ENCODE measurements at regions not wholly inside any gene's neighbourhood (a gene's known extent, or its start where the extent isn't known, plus 50 kb on each side); places are given as distances from the start of the nearest gene placed in this dataset.
"Not testable (repeated sequence)": the region's sequence is repeated elsewhere in the genome, so short reads cannot be mapped to it uniquely, and the experiment has no call there.

DNA sequence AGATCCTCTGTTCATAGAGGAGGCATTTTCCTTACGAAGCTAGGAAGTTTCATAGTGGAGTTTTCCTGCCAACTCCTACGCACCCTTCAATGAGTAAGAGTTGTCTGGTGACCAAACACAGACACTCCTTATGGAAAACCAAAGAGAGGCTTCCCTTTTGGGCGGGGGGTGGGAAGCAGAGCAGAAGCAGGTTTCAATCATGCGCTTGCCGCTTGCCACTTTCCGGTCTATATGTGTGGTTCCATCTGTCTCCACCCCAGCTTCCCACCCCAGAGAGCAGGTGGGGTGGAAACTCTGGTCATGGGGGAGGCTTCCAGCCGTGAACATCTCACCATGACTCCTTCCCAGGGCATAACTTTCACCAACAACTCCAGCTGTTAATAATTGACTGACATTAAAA, 68.8 kb upstream of the GRB10 start:
- no peak overlapping the region for H3K27ac Mint-ChIP-seq (ENCODE audit: low read depth, unreplicated experiment)
- no peaks in the 10 kb centered on the region for H3K36me3 Mint-ChIP-seq (ENCODE audit: insufficient read depth, unreplicated experiment)
- intact Hi-C loops (cut with micrococcal nuclease), result no loop called here
- CTCF ChIA-PET, result interaction anchor here (0.6 to 0.9 kb wide), 2 partner anchors 12 to 312 kb away, joined by 3 to 4 read pairs; no protein-coding TSS in a partner anchor
- H3K4me1 Mint-ChIP-seq (ENCODE audit: insufficient read depth, unreplicated experiment), result no peaks in the 10 kb centered on the region
- POLR2A ChIA-PET, result interaction anchor here (0.5 kb wide), 1 partner anchor 295 kb away, joined by 3 read pairs; no protein-coding TSS in a partner anchor
- no TSS peak for BruUV-seq (replicated peaks)
- no peak overlapping the region for H3K4me3 Mint-ChIP-seq (ENCODE audit: unreplicated experiment)
- TF ChIP-seq, protein P1, sequence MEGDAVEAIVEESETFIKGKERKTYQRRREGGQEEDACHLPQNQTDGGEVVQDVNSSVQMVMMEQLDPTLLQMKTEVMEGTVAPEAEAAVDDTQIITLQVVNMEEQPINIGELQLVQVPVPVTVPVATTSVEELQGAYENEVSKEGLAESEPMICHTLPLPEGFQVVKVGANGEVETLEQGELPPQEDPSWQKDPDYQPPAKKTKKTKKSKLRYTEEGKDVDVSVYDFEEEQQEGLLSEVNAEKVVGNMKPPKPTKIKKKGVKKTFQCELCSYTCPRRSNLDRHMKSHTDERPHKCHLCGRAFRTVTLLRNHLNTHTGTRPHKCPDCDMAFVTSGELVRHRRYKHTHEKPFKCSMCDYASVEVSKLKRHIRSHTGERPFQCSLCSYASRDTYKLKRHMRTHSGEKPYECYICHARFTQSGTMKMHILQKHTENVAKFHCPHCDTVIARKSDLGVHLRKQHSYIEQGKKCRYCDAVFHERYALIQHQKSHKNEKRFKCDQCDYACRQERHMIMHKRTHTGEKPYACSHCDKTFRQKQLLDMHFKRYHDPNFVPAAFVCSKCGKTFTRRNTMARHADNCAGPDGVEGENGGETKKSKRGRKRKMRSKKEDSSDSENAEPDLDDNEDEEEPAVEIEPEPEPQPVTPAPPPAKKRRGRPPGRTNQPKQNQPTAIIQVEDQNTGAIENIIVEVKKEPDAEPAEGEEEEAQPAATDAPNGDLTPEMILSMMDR (IDR thresholded peaks at IDR 0.05; ENCODE audit: unreplicated experiment), result no peak
- peak; percentile 55 for DNase-seq (ENCODE audit: unreplicated experiment)
- no peaks in the 10 kb centered on the region for H3K9me3 Mint-ChIP-seq (ENCODE audit: unreplicated experiment)
- no peaks in the 10 kb centered on the region for H3K27me3 Mint-ChIP-seq (ENCODE audit: insufficient read depth, unreplicated experiment)

DNA sequence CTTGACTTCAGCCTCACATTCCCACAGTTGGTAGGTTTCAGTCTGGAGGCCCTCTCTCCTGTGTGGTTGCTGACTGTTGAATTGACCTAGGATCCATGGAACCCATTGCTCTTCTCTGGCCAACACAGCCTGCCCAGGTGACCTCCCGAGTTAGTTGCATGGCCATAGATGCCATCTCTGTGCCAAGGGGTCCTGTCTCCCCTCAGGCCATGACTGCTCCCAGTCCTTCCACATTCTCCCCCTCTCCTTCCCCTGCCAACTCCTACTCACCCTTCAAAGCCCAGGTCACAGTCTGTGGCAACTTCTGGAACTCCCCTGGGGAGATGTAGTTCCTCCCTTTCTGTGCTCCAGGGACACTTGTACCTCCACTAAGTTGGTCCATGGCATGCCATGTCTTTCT, 67.3 kb upstream of the GRB10 start:
- TF ChIP-seq, protein P1 (IDR thresholded peaks at IDR 0.05; ENCODE audit: unreplicated experiment), result no peak
- Mint-ChIP-seq H3K27me3 (ENCODE audit: insufficient read depth, unreplicated experiment) (no peaks in the 10 kb centered on the region), H3K4me1 (ENCODE audit: insufficient read depth, unreplicated experiment) (no peaks in the 10 kb centered on the region), H3K36me3 (ENCODE audit: insufficient read depth, unreplicated experiment) (no peaks in the 10 kb centered on the region), H3K4me3 (ENCODE audit: unreplicated experiment) (no peak overlapping the region), H3K27ac (ENCODE audit: low read depth, unreplicated experiment) (no peak overlapping the region), H3K9me3 (ENCODE audit: unreplicated experiment) (no peaks in the 10 kb centered on the region)
- no peak for DNase-seq (ENCODE audit: unreplicated experiment)
- no TSS peak for BruUV-seq (replicated peaks)
- ChIA-PET CTCF (no interaction called here), POLR2A (no interaction called here)
- intact Hi-C loops (cut with micrococcal nuclease), result no loop called here

DNA sequence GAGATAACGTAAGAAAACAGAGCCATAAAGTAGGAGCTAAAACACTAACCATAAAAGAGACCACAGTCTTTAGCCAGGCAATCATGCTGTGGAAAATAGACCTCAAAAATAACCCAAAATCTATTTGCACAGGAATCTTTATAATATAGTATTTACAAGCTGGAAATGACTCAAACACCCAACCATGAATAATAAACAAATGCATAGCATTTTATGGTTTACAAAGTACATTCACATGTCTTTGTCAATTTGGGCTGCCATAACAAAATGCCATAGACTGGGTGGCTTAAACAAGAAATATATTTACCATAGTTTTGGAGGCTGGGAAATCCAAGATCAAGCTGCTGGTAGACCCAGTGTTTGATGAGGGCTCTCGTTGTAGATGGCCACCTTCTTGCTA, 65.5 kb upstream of the GRB10 start:
- CTCF ChIA-PET, result no interaction called here
- TF ChIP-seq, protein P1 (IDR thresholded peaks at IDR 0.05; ENCODE audit: unreplicated experiment), result no peak
- intact Hi-C loops (cut with micrococcal nuclease), result no loop called here

DNA sequence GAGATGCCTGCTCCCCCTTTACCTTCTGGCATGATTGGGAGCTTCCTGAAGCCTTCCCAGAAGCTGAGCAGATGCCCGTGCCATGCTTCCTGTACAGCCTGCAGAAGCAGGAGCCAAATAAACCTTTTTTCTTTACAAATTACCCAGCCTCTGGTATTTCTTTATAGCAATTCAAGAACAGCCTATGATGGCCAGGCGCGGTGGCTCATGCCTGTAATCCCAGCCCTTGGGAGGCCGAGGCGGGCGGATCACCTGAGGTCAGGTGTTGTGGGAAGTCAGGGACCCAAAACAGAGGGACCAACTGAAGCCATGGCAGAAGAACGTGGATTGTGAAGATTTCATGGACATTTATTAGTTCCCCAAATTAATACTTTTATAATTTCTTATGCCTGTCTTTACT, 62.2 kb upstream of the GRB10 start:
- DNase-seq (ENCODE audit: unreplicated experiment); CTCF ChIA-PET; BruUV-seq (replicated peaks); H3K4me3 Mint-ChIP-seq (ENCODE audit: unreplicated experiment); H3K36me3 Mint-ChIP-seq (ENCODE audit: insufficient read depth, unreplicated experiment); H3K27me3 Mint-ChIP-seq (ENCODE audit: insufficient read depth, unreplicated experiment); H3K4me1 Mint-ChIP-seq (ENCODE audit: insufficient read depth, unreplicated experiment); H3K27ac Mint-ChIP-seq (ENCODE audit: low read depth, unreplicated experiment); intact Hi-C loops (cut with micrococcal nuclease); H3K9me3 Mint-ChIP-seq (ENCODE audit: unreplicated experiment): not testable (repeated sequence)
- POLR2A ChIA-PET, result interaction anchor here (0.6 kb wide), 1 partner anchor 48 kb away, joined by 3 read pairs; no protein-coding TSS in a partner anchor

More for the DNA sequence above, 65.5 kb upstream of the GRB10 start:
- H3K9me3 Mint-ChIP-seq (ENCODE audit: unreplicated experiment), result no peaks in the 10 kb centered on the region
- POLR2A ChIA-PET, result interaction anchor here (1.3 kb wide), 1 partner anchor 12 kb away, joined by 3 read pairs; no protein-coding TSS in a partner anchor
- H3K27me3 Mint-ChIP-seq (ENCODE audit: insufficient read depth, unreplicated experiment), result no peaks in the 10 kb centered on the region
- no TSS peak for BruUV-seq (replicated peaks)
- no peak overlapping the region for H3K27ac Mint-ChIP-seq (ENCODE audit: low read depth, unreplicated experiment)
- H3K4me1 Mint-ChIP-seq (ENCODE audit: insufficient read depth, unreplicated experiment), result no peaks in the 10 kb centered on the region
- no peaks in the 10 kb centered on the region for H3K36me3 Mint-ChIP-seq (ENCODE audit: insufficient read depth, unreplicated experiment)
- no peak for DNase-seq (ENCODE audit: unreplicated experiment)
- H3K4me3 Mint-ChIP-seq (ENCODE audit: unreplicated experiment), result no peak overlapping the region

DNA sequence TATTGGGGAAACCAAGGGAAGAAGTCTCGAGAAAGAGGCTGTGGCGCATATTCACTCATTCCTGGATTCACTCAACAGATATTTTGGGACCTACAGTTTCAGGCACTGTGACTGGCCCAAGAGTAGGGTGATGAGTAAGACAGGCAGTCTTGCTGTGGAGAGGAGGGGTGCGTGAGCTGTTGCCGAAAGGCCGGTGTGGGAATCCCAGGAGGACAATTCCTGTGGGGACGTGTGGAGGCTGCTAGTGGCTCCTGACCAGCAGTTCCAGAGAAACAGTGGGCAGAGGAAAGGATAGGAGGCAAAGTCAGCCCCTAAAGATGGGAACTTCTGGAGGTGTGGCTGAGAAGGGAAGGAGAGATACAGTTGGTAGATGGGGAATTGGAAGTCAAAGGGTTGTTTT, 59.3 kb upstream of the GRB10 start:
- H3K9me3 Mint-ChIP-seq (ENCODE audit: unreplicated experiment), result no peaks in the 10 kb centered on the region
- CTCF ChIA-PET, result no interaction called here
- H3K36me3 Mint-ChIP-seq (ENCODE audit: insufficient read depth, unreplicated experiment), result no peaks in the 10 kb centered on the region
- no peaks in the 10 kb centered on the region for H3K27me3 Mint-ChIP-seq (ENCODE audit: insufficient read depth, unreplicated experiment)
- DNase-seq (ENCODE audit: unreplicated experiment), result no peak
- H3K4me1 Mint-ChIP-seq (ENCODE audit: insufficient read depth, unreplicated experiment), result peaks cover 19% of the 10 kb centered on the region
- no peak overlapping the region for H3K4me3 Mint-ChIP-seq (ENCODE audit: unreplicated experiment)
- BruUV-seq (replicated peaks), result no TSS peak
- no peak overlapping the region for H3K27ac Mint-ChIP-seq (ENCODE audit: low read depth, unreplicated experiment)
- intact Hi-C loops (cut with micrococcal nuclease), result no loop called here
- POLR2A ChIA-PET, result no interaction called here
- TF ChIP-seq, protein P1 (IDR thresholded peaks at IDR 0.05; ENCODE audit: unreplicated experiment), result no peak
